ENCODE measurements at regions not wholly inside any gene's neighbourhood (a gene's known extent, or its start where the extent isn't known, plus 50 kb on each side); places are given as distances from the start of the nearest gene placed in this dataset.
"Not testable (repeated sequence)": the region's sequence is repeated elsewhere in the genome, so short reads cannot be mapped to it uniquely, and the experiment has no call there.

- H3K4me1 ChIP-seq (ENCODE audit: control insufficient read depth, insufficient read depth, low read length), result peaks cover 22% of the 10 kb centered on the region
- not testable (repeated sequence) for DNase-seq (ENCODE audit: low read depth); H3K9me3 ChIP-seq (ENCODE audit: control insufficient read depth, low read length); H3K9ac ChIP-seq (ENCODE audit: low read length); H3K4me3 ChIP-seq (ENCODE audit: low read length); H3K36me3 ChIP-seq (ENCODE audit: control insufficient read depth, insufficient read depth, low read length, severe bottlenecking); H3K27me3 ChIP-seq (replicated peaks; ENCODE audit: control insufficient read depth, insufficient read depth, low read length)
These were observed 198.7 kb upstream of the ZNF469 start for GRCh38 chr16:88184053-88184452.

GRCh38 chr16:88184566-88185355 is 198.0 kb upstream of the ZNF469 start:
- H3K9ac ChIP-seq (ENCODE audit: low read length); H3K27me3 ChIP-seq (replicated peaks; ENCODE audit: control insufficient read depth, insufficient read depth, low read length); H3K36me3 ChIP-seq (ENCODE audit: control insufficient read depth, insufficient read depth, low read length, severe bottlenecking); DNase-seq (ENCODE audit: low read depth); H3K9me3 ChIP-seq (ENCODE audit: control insufficient read depth, low read length): not testable (repeated sequence)
- H3K4me3 ChIP-seq (ENCODE audit: low read length), result peak overlapping the region; percentile 67
- peaks cover 22% of the 10 kb centered on the region for H3K4me1 ChIP-seq (ENCODE audit: control insufficient read depth, insufficient read depth, low read length)

GRCh38 chr16:88185406-88185805 is 197.4 kb upstream of the ZNF469 start:
- not testable (repeated sequence) for H3K9me3 ChIP-seq (ENCODE audit: control insufficient read depth, low read length); H3K27me3 ChIP-seq (replicated peaks; ENCODE audit: control insufficient read depth, insufficient read depth, low read length); DNase-seq (ENCODE audit: low read depth); H3K36me3 ChIP-seq (ENCODE audit: control insufficient read depth, insufficient read depth, low read length, severe bottlenecking); H3K9ac ChIP-seq (ENCODE audit: low read length)
- Histone ChIP-seq H3K4me1 (ENCODE audit: control insufficient read depth, insufficient read depth, low read length) (peaks cover 22% of the 10 kb centered on the region), H3K4me3 (ENCODE audit: low read length) (peak overlapping the region; percentile 67)

- not testable (repeated sequence) for H3K36me3 ChIP-seq (ENCODE audit: control insufficient read depth, insufficient read depth, low read length, severe bottlenecking); H3K9me3 ChIP-seq (ENCODE audit: control insufficient read depth, low read length); H3K27me3 ChIP-seq (replicated peaks; ENCODE audit: control insufficient read depth, insufficient read depth, low read length)
- peak overlapping the region; percentile 67 for H3K4me3 ChIP-seq (ENCODE audit: low read length)
- DNase-seq (ENCODE audit: low read depth), result peak; percentile 81
- peaks cover 22% of the 10 kb centered on the region for H3K4me1 ChIP-seq (ENCODE audit: control insufficient read depth, insufficient read depth, low read length)
- peak overlapping the region; percentile 73 for H3K9ac ChIP-seq (ENCODE audit: low read length)
These were observed 196.5 kb upstream of the ZNF469 start for GRCh38 chr16:88185976-88186888.

DNA sequence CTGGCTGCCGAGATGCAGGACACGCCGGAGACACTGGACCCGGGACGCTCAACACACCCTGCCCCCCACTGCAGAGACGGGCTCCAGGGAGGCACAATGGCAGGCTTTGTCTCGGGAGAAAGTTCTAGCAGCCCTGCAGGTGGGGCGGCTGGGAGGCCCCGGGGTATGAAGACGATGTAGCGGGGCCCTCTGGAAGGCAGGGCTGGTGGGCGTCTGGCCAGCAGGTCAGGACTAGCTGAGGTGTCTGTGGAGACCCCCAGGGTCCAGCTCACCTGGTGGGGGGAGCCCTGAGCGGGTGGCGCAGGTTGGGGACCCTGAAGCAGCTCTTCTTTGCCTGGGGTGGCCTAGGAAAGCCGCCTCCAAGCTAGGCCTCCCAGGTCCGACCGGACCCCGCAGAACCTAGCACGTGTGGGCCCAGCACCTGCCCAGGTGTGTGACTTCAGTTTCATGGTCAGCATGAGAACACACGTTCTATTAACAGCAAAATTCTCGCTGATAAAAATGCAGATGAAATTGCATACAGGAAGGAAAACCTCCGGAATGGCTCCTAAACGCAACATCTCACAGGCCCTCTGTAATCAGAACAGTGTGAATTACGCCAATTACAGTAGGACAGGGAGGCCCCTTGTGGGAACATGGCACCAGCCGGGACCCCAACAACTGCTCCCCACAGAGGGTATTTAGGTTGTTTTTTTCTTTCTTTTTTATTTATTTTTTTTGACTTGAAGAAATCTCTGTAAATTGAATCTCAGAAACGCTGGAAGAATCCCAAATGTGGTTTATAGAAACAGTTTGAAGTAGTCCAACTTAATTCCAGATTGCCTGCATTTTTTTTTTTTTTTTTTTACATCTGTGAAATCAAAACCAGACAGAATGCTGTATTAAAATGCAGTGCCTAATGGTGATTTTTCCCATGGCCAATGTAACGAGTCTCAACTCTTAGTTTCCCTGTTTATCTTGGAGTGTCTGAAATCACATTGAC is 195.6 kb upstream of the ZNF469 start:
- peak; percentile 74 for DNase-seq (ENCODE audit: low read depth)
- Histone ChIP-seq H3K4me3 (ENCODE audit: low read length) (peak overlapping the region; percentile 67), H3K4me1 (ENCODE audit: control insufficient read depth, insufficient read depth, low read length) (peaks cover 22% of the 10 kb centered on the region), H3K9ac (ENCODE audit: low read length) (peak overlapping the region; percentile 20)
- not testable (repeated sequence) for H3K9me3 ChIP-seq (ENCODE audit: control insufficient read depth, low read length); H3K36me3 ChIP-seq (ENCODE audit: control insufficient read depth, insufficient read depth, low read length, severe bottlenecking); H3K27me3 ChIP-seq (replicated peaks; ENCODE audit: control insufficient read depth, insufficient read depth, low read length)

- H3K4me1 ChIP-seq (ENCODE audit: control insufficient read depth, insufficient read depth, low read length), result peaks cover 22% of the 10 kb centered on the region
- not testable (repeated sequence) for H3K9ac ChIP-seq (ENCODE audit: low read length); H3K4me3 ChIP-seq (ENCODE audit: low read length); DNase-seq (ENCODE audit: low read depth); H3K9me3 ChIP-seq (ENCODE audit: control insufficient read depth, low read length); H3K36me3 ChIP-seq (ENCODE audit: control insufficient read depth, insufficient read depth, low read length, severe bottlenecking); H3K27me3 ChIP-seq (replicated peaks; ENCODE audit: control insufficient read depth, insufficient read depth, low read length)
These were observed 194.4 kb upstream of the ZNF469 start for GRCh38 chr16:88188171-88188895.

- DNase-seq (ENCODE audit: low read depth); H3K4me3 ChIP-seq (ENCODE audit: low read length); H3K9me3 ChIP-seq (ENCODE audit: control insufficient read depth, low read length); H3K27me3 ChIP-seq (replicated peaks; ENCODE audit: control insufficient read depth, insufficient read depth, low read length); H3K36me3 ChIP-seq (ENCODE audit: control insufficient read depth, insufficient read depth, low read length, severe bottlenecking); H3K9ac ChIP-seq (ENCODE audit: low read length): not testable (repeated sequence)
- H3K4me1 ChIP-seq (ENCODE audit: control insufficient read depth, insufficient read depth, low read length), result peaks cover 26% of the 10 kb centered on the region
These were observed 192.1 kb upstream of the ZNF469 start for GRCh38 chr16:88190592-88191095.

GRCh38 chr16:88191168-88191567 is 191.6 kb upstream of the ZNF469 start:
- H3K9ac ChIP-seq (ENCODE audit: low read length); DNase-seq (ENCODE audit: low read depth); H3K36me3 ChIP-seq (ENCODE audit: control insufficient read depth, insufficient read depth, low read length, severe bottlenecking); H3K9me3 ChIP-seq (ENCODE audit: control insufficient read depth, low read length); H3K4me3 ChIP-seq (ENCODE audit: low read length); H3K27me3 ChIP-seq (replicated peaks; ENCODE audit: control insufficient read depth, insufficient read depth, low read length): not testable (repeated sequence)
- peaks cover 20% of the 10 kb centered on the region for H3K4me1 ChIP-seq (ENCODE audit: control insufficient read depth, insufficient read depth, low read length)

DNA sequence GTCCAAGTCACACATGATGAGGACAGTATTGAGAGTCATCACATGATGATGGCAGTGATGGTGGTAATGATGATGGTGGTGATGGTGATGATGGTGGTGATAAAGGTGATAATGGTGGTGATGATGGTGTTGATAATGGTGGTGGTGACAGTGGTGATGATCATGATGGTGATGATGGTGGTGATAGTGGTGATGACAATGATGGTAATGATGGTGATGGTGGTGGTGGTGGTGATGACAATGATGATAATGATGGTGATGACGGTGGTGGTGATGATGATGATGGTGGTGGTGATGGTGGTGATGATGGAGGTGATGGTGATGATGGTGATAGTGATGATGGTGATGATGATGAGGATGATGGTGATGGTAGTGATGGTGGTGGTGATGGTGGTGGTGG is 190.2 kb upstream of the ZNF469 start:
- H3K4me1 ChIP-seq (ENCODE audit: control insufficient read depth, insufficient read depth, low read length), result peaks cover 12% of the 10 kb centered on the region
- H3K9me3 ChIP-seq (ENCODE audit: control insufficient read depth, low read length), result no peaks in the 10 kb centered on the region

GRCh38 chr16:88193706-88194396 is 188.9 kb upstream of the ZNF469 start:
- H3K36me3 ChIP-seq (ENCODE audit: control insufficient read depth, insufficient read depth, low read length, severe bottlenecking); H3K27me3 ChIP-seq (replicated peaks; ENCODE audit: control insufficient read depth, insufficient read depth, low read length); H3K9me3 ChIP-seq (ENCODE audit: control insufficient read depth, low read length): not testable (repeated sequence)
- Histone ChIP-seq H3K4me1 (ENCODE audit: control insufficient read depth, insufficient read depth, low read length) (peaks cover 12% of the 10 kb centered on the region), H3K4me3 (ENCODE audit: low read length) (peak overlapping the region; percentile 10), H3K9ac (ENCODE audit: low read length) (peak overlapping the region; percentile 28)
- DNase-seq (ENCODE audit: low read depth), result peak; percentile 81

More for the DNA sequence above, 190.2 kb upstream of the ZNF469 start:
- Histone ChIP-seq H3K4me3 (ENCODE audit: low read length) (no peak overlapping the region), H3K9ac (ENCODE audit: low read length) (no peak overlapping the region), H3K36me3 (ENCODE audit: control insufficient read depth, insufficient read depth, low read length, severe bottlenecking) (no peaks in the 10 kb centered on the region), H3K27me3 (replicated peaks; ENCODE audit: control insufficient read depth, insufficient read depth, low read length) (no peaks in the 10 kb centered on the region)
- DNase-seq (ENCODE audit: low read depth), result no peak

All from adipocyte (in vitro differentiated cells).